SK-N-SH treated with all-trans-retinoic acid at 6 μM for 48 hours (cell line): ENCODE measurements at regions not wholly inside any gene's neighbourhood (a gene's known extent, or its start where the extent isn't known, plus 50 kb on each side); places are given as distances from the start of the nearest gene placed in this dataset.

Source experiments
- ATAC-seq: fragments of 200-7000 bp; cut with Tn5 transposase; 3 replicates; pipeline ENCODE4 v1.9.1; 2020; ENCODE audit warnings: mild to moderate bottlenecking, moderate library complexity
- ARNTL ChIP-seq: fragments of 450-650 bp; formaldehyde crosslinking; IDR thresholded peaks from 2 replicates; pipeline ENCODE4 v1.5.0; 2020; ENCODE audit warnings: low read depth, mild to moderate bottlenecking, moderate library complexity, borderline replicate concordance
- BACH2 ChIP-seq: fragments of 250-450 bp; sonication (Bioruptor Pico); IDR thresholded peaks from 2 replicates; pipeline ENCODE4 v1.9.0; 2021; ENCODE audit warnings: mild to moderate bottlenecking, borderline replicate concordance
- CREB5 ChIP-seq: fragments of 250-450 bp; sonication (Bioruptor Pico); IDR thresholded peaks from 2 replicates; pipeline ENCODE4 v1.5.1; 2020; ENCODE audit warnings: low read depth, mild to moderate bottlenecking, moderate library complexity
- CSRNP3 ChIP-seq: fragments of 250-450 bp; sonication (Bioruptor Pico); IDR thresholded peaks from 2 replicates; pipeline ENCODE4 v1.5.1; 2021; ENCODE audit warnings: mild to moderate bottlenecking, moderate library complexity
- ESRRG ChIP-seq: fragments of 250-450 bp; sonication (Bioruptor Pico); IDR thresholded peaks from 2 replicates; pipeline ENCODE4 v1.6.1; 2021; ENCODE audit warnings: mild to moderate bottlenecking
- GLIS3 ChIP-seq: fragments of 250-450 bp; sonication (Bioruptor Pico); IDR thresholded peaks from 2 replicates; pipeline ENCODE4 v1.5.0; 2020; ENCODE audit warnings: mild to moderate bottlenecking, moderate library complexity
- ISL1 ChIP-seq: fragments of 250-450 bp; sonication (Bioruptor Pico); IDR thresholded peaks from 2 replicates; pipeline ENCODE4 v2.1.2; 2022; ENCODE audit warnings: mild to moderate bottlenecking, moderate library complexity
- PATZ1 ChIP-seq: fragments of 250-450 bp; sonication (Bioruptor Pico); IDR thresholded peaks from 2 replicates; pipeline ENCODE4 v1.8.0; 2020; ENCODE audit warnings: mild to moderate bottlenecking, moderate library complexity, borderline replicate concordance
- POU6F1 ChIP-seq: fragments of 250-450 bp; sonication (Bioruptor Pico); IDR thresholded peaks from 2 replicates; pipeline ENCODE4 v1.8.0; 2021; ENCODE audit warnings: low read depth, mild to moderate bottlenecking, moderate library complexity, borderline replicate concordance
- PPARA ChIP-seq: fragments of 250-450 bp; sonication (Bioruptor Pico); IDR thresholded peaks from 2 replicates; pipeline ENCODE4 v1.5.0; 2020; ENCODE audit warnings: mild to moderate bottlenecking, borderline replicate concordance
- RARB ChIP-seq: fragments of 250-450 bp; sonication (Bioruptor Pico); IDR thresholded peaks from 2 replicates; pipeline ENCODE4 v1.8.0; 2021; ENCODE audit warnings: mild to moderate bottlenecking, moderate library complexity
- TCF4 ChIP-seq: fragments of 250-450 bp; sonication (Bioruptor Pico); IDR thresholded peaks from 2 replicates; pipeline ENCODE4 v1.8.0; 2021; ENCODE audit warnings: mild to moderate bottlenecking, moderate library complexity, borderline replicate concordance
- TSHZ2 ChIP-seq: fragments of 250-450 bp; sonication (Bioruptor Pico); IDR thresholded peaks from 2 replicates; pipeline ENCODE4 v1.5.0; 2020; ENCODE audit warnings: mild to moderate bottlenecking, moderate library complexity
- ZC3H10 ChIP-seq: fragments of 250-450 bp; sonication (Bioruptor Pico); IDR thresholded peaks from 2 replicates; pipeline ENCODE4 v1.5.1; 2021; ENCODE audit warnings: mild to moderate bottlenecking, moderate library complexity
- ZFP3 ChIP-seq: fragments of 250-450 bp; sonication (Bioruptor Pico); IDR thresholded peaks from 2 replicates; pipeline ENCODE4 v1.5.0; 2020; ENCODE audit warnings: mild to moderate bottlenecking, moderate library complexity
- ZFP30 ChIP-seq: fragments of 450-650 bp; formaldehyde crosslinking; IDR thresholded peaks from 2 replicates; pipeline ENCODE4 v1.5.0; 2022; ENCODE audit warnings: mild to moderate bottlenecking, moderate library complexity
- ZNF70 ChIP-seq: fragments of 450-650 bp; formaldehyde crosslinking; IDR thresholded peaks from 2 replicates; pipeline ENCODE4 v1.5.0; 2020; ENCODE audit warnings: mild to moderate bottlenecking, moderate library complexity
- ZNF8 ChIP-seq: fragments of 450-650 bp; formaldehyde crosslinking; IDR thresholded peaks from 2 replicates; pipeline ENCODE4 v1.5.0; 2020; ENCODE audit warnings: mild to moderate bottlenecking, moderate library complexity

GRCh38 chr5:117436846-117437245, 862.2 kb upstream of the SEMA6A start (continued):
- TF ChIP-seq PATZ1, result no peak

- TF ChIP-seq ZNF8 (CRISPR knock-in tag) (no peak), TSHZ2 (CRISPR knock-in tag) (no peak), ISL1 (CRISPR knock-in tag) (0 out of 2 replicates have a peak, but pooled peaks have one; percentile 15)
- TF ChIP-seq, all 23 proteins: peak for 1
- ATAC-seq, result no peak
These were observed 860.6 kb upstream of the SEMA6A start for GRCh38 chr5:117435203-117435602.

DNA sequence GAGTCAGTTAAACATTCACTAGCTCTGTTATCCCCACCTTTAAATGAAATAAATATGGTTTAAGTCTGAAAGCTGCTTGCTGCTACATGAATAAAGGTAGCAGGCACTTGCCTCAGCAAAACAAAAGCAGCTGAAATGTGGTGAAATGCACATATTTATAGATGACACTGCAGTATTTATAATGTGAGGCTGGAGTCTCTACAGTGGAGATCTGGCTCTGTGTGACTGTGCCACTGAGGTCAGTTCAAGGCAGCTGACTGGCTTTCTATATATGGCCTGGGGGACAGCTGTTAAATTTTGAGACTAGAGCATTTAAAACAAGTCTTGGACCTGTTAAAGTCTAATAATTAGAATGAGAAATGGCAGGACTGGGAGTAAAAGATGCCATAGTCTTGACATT, 859.6 kb upstream of the SEMA6A start:
- ATAC-seq, result no peak
- no peak for TF ChIP-seq CSRNP3 (CRISPR knock-in tag)
- no peak for TF ChIP-seq PPARA
- no peak for TF ChIP-seq ESRRG (CRISPR knock-in tag)
- no peak for TF ChIP-seq BACH2 (CRISPR knock-in tag)
- no peak for TF ChIP-seq ZC3H10 (CRISPR knock-in tag)
- TF ChIP-seq ZFP30 (CRISPR knock-in tag), result no peak
- TF ChIP-seq TCF4 (CRISPR knock-in tag), result no peak
- TF ChIP-seq ZNF70 (CRISPR knock-in tag), result no peak
- no peak for TF ChIP-seq ZFP3 (CRISPR knock-in tag)
- TF ChIP-seq ISL1 (CRISPR knock-in tag), result no peak
- no peak for TF ChIP-seq TSHZ2 (CRISPR knock-in tag)
- no peak for TF ChIP-seq POU6F1 (CRISPR knock-in tag)
- no peak for TF ChIP-seq GLIS3 (CRISPR knock-in tag)
- TF ChIP-seq RARB, result no peak
- no peak for TF ChIP-seq ARNTL
- TF ChIP-seq CREB5 (CRISPR knock-in tag), result no peak
